Neural crest cell (in vitro differentiated cells): ENCODE measurements at regions not wholly inside any gene's neighbourhood (a gene's known extent, or its start where the extent isn't known, plus 50 kb on each side); places are given as distances from the start of the nearest gene placed in this dataset.

Experiments used
- DNase-seq: peaks from one replicate; pipeline ENCODE4 v3.0.0; 2021; ENCODE audit warnings: low read depth, mixed read lengths, low spot score
- H3K27ac Mint-ChIP-seq: one replicate; pipeline ENCODE4 v1.8.0; 2021; ENCODE audit warnings: mild to moderate bottlenecking, mixed read lengths; ENCODE audit not compliant: unreplicated experiment
- H3K27me3 Mint-ChIP-seq: 2 replicates; pipeline ENCODE4 v1.8.0; 2021; ENCODE audit warnings: low read depth, mild to moderate bottlenecking, mixed read lengths
- H3K36me3 Mint-ChIP-seq: 2 replicates; pipeline ENCODE4 v1.8.0; 2021; ENCODE audit warnings: low read depth, mild to moderate bottlenecking, mixed read lengths
- H3K4me1 Mint-ChIP-seq: 2 replicates; pipeline ENCODE4 v1.8.0; 2021; ENCODE audit warnings: mixed read lengths
- H3K4me3 Mint-ChIP-seq: one replicate; pipeline ENCODE4 v1.8.0; 2021; ENCODE audit warnings: mild to moderate bottlenecking, mixed read lengths
- H3K9me3 Mint-ChIP-seq: 2 replicates; pipeline ENCODE4 v1.8.0; 2021; ENCODE audit warnings: mixed read lengths
- CTCF ChIP-seq: fragments of 200-600 bp; sonication (generic); conservative IDR thresholded peaks from 2 replicates; pipeline ENCODE4 v1.5.0; 2021; ENCODE audit warnings: antibody characterized with exemption, mild to moderate bottlenecking

- no peak for DNase-seq
- H3K27ac Mint-ChIP-seq, result no peak overlapping the region
- no peaks in the 10 kb centered on the region for H3K9me3 Mint-ChIP-seq
- H3K4me3 Mint-ChIP-seq, result no peak overlapping the region
- no peaks in the 10 kb centered on the region for H3K4me1 Mint-ChIP-seq
- H3K27me3 Mint-ChIP-seq, result no peaks in the 10 kb centered on the region
- H3K36me3 Mint-ChIP-seq, result no peaks in the 10 kb centered on the region
- no peak for TF ChIP-seq CTCF
Measured at GRCh38 chr4:152244659-152245058, 291.2 kb downstream of the FBXW7 start.

GRCh38 chr4:152243896-152244595 is 291.8 kb downstream of the FBXW7 start:
- Mint-ChIP-seq H3K27me3 (no peaks in the 10 kb centered on the region), H3K27ac (no peak overlapping the region), H3K4me3 (no peak overlapping the region), H3K4me1 (no peaks in the 10 kb centered on the region), H3K9me3 (no peaks in the 10 kb centered on the region), H3K36me3 (no peaks in the 10 kb centered on the region)
- DNase-seq, result no peak
- TF ChIP-seq CTCF, result no peak

GRCh38 chr4:152243206-152243605 is 292.7 kb downstream of the FBXW7 start:
- H3K36me3 Mint-ChIP-seq, result no peaks in the 10 kb centered on the region
- H3K4me3 Mint-ChIP-seq, result no peak overlapping the region
- H3K4me1 Mint-ChIP-seq, result no peaks in the 10 kb centered on the region
- H3K9me3 Mint-ChIP-seq, result no peaks in the 10 kb centered on the region
- DNase-seq, result no peak
- no peaks in the 10 kb centered on the region for H3K27me3 Mint-ChIP-seq
- no peak overlapping the region for H3K27ac Mint-ChIP-seq
- no peak for TF ChIP-seq CTCF

GRCh38 chr4:152240232-152240631 is 295.7 kb downstream of the FBXW7 start:
- Mint-ChIP-seq H3K4me3 (no peak overlapping the region), H3K27ac (no peak overlapping the region), H3K9me3 (no peaks in the 10 kb centered on the region), H3K4me1 (no peaks in the 10 kb centered on the region), H3K36me3 (no peaks in the 10 kb centered on the region), H3K27me3 (no peaks in the 10 kb centered on the region)
- TF ChIP-seq CTCF, result no peak
- DNase-seq, result no peak

- Mint-ChIP-seq H3K9me3 (no peaks in the 10 kb centered on the region), H3K27me3 (no peaks in the 10 kb centered on the region), H3K4me1 (no peaks in the 10 kb centered on the region)
Measured at GRCh38 chr4:152239216-152239615, 296.7 kb downstream of the FBXW7 start.

More at GRCh38 chr4:152239216-152239615, 296.7 kb downstream of the FBXW7 start:
- no peak overlapping the region for H3K27ac Mint-ChIP-seq
- no peak for TF ChIP-seq CTCF
- no peak overlapping the region for H3K4me3 Mint-ChIP-seq
- no peaks in the 10 kb centered on the region for H3K36me3 Mint-ChIP-seq
- DNase-seq, result no peak
